NOMO-1 treated with dmso at 0.1 percent for 144 hours (cell line): ENCODE measurements at regions not wholly inside any gene's neighbourhood (a gene's known extent, or its start where the extent isn't known, plus 50 kb on each side); places are given as distances from the start of the nearest gene placed in this dataset.

Experiments used
- DNase-seq: peaks from one replicate; lab custom pipeline; 2025; ENCODE audit not compliant: unreplicated experiment; lab: John Stamatoyannopoulos, UW

- DNase-seq: no peak
Observed at GRCh38 chr9:27864644-27865438, 291.6 kb upstream of the C9orf72 start.

GRCh38 chr9:27866741-27867140 lies 293.5 kb upstream of the C9orf72 start:
- DNase-seq: no peak

DNA sequence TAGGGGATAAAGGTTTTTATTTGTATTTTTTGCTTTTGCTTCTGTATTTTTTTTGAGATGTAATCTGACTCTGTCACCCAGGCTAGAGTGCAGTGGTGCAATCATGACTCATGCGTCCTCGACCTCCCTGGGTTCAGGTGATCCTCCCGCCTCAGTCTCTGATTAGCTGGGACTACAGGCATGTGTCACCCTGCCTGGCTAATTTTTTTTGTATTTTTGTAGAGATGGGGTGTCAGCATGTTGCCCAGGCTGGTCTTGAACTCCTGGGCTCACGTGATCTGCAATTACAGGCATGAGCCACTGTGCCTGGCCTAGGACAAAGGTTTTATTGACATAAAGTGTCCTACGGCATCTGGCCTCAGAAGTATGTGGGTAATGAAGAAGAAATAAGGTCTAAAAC lies 297.1 kb upstream of the C9orf72 start:
- no peak for DNase-seq

DNA sequence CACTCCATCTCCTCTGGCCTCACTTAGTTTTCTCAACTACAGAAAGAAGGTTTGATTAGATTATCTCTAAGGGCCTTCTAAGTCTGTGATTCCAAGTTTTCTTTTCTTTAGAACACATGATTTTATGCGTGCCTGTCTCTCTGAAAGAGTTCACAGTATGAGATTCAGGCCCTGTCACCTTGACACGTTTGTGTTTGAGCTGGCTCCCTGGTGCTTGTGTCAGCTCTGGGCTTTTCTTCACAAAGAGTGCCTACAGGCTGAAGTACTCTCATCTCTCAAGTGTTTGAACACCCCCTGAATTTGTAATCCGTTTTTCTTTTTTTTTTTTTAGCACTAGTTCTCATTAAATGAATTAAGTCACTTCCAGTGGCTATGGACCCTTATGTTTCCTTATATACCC lies 306.9 kb upstream of the C9orf72 start:
- DNase-seq: no peak

- no peak for DNase-seq
Observed at GRCh38 chr9:27880635-27881034, 307.4 kb upstream of the C9orf72 start.

DNA sequence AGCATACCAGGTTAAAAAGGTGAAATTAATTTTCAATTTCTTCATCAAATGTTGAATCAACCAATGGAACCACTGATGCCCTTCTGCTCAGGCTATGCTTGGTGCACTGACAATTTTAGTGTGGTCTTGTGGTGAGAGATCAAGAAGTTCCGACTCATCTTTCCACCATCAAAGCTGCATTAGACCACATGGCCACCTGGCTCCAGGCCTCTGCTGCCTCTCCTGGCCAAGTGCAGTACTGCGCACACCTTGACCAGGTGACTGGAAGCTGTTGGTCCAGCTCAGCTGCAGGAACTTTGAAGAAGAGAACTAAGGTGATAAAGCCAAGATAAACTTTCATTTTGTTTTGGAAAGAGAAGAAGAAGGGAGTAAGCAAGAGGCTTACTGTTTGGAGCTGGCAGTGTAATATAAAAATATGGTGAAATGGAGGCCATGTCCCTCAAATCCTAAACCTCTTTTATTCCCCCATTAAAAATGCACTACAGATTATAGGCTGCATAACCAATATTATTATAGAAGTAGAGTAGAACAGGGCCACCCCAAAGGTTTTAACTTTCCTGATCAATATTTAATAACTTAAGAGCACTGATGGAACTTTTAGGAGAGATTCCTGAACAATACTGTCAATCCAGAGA lies 315.5 kb upstream of the C9orf72 start:
- no peak for DNase-seq

GRCh38 chr9:27924502-27924901 lies 351.2 kb upstream of the C9orf72 start:
- no peak for DNase-seq

- DNase-seq: no peak
Observed at GRCh38 chr9:27925815-27926214, 352.5 kb upstream of the C9orf72 start.

DNA sequence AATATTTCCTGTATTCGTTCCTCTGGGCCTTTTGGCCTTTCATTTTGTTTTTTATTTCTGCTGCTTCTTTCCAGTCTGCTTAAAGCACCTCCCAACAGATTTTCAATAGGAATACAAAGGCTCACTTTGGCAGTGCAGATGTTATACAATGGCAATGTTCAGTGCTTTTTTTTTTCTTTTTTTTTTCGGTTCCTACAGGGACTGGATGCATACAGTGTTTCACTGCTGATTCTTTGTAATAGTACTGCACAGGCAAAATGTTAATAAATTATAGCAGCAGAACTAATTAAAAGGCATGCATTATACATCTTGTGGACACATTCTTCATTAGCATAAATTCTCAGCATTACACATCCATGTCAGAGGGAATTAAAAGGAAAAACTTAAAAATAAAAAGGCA lies 356.6 kb upstream of the C9orf72 start:
- DNase-seq: no peak

DNA sequence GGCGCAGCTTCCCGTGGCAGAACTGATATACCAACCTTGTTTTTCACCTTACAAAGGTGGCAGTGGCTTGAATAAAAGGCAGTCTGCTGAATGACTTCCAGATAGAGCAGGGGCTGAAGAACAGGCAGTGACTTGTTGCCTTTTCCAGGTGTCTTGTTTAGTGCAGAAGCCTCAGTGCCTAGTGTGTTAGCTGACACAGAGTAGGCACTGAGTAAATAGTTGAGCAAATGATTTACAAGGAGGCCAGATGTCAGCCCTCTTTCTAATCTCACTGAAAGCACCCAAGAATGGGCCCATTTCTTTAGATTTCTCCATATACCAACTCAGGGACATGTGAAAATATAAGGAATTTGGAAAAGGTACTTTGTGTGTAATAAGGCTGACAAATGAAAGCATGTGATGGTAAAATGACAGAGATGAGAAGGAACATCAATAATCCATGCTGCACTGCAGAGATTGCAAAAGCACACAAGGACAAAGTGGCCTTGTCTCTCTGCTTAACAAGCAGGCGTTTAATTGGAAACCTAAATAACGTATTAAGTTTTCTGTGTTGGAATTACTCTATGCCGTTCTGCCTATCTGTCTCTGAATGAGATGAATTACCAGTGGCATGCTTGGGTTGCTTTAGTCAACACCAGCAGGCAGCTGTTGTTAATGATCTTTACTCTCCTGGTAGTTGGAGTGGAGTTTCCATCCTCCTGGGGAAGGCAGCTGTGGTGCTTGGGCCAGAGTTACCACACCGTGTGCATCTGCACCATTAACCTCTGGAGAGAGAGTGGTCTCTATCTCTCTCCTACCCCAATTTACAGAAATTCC lies 360.1 kb upstream of the C9orf72 start:
- DNase-seq: no peak

- no peak for DNase-seq
Observed at GRCh38 chr9:27934471-27934870, 361.2 kb upstream of the C9orf72 start.

GRCh38 chr9:27939186-27939585 lies 365.9 kb upstream of the C9orf72 start:
- DNase-seq: no peak

DNA sequence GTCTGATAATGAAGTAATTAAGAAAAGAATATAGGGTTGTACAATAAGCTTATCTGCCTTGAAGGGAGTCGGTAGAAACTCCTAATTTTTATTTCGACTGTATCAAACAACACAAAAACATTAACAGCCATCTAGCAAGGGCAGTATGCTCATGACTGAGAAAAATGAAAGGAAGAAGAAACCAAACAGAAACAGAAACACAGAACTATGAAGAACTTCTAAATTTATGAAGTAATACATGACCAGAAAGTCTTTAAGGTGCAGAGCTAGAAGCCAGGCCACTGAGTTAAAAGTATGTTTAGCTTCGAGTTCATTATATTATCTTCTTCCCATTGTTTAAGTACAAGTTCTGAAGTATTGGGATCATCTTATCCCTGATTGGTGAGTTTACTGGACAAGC lies 367.3 kb upstream of the C9orf72 start:
- no peak for DNase-seq

- DNase-seq: no peak
Observed at GRCh38 chr9:27943501-27943900, 370.2 kb upstream of the C9orf72 start.

- no peak for DNase-seq
Observed at GRCh38 chr9:27945386-27945785, 372.1 kb upstream of the C9orf72 start.

- DNase-seq: no peak
Observed at GRCh38 chr9:27950382-27950781, 377.1 kb upstream of the C9orf72 start.

DNA sequence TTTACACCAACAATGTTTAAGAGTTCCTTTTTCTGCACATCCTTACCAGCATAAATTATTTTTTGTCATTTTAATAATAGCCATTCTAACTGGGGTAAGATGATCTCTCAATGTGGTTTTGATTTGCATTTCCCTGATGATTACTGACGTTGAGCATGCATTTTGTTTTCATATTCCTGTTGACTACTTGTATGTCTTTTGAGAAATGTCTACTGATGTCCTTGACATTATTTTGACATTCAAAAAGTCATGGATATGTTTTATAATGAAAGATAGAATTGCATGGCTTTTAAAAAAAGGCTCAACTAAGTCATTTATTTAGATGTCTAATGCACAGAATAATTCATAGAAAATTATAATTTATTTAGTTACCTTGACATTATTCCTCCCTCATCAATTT lies 381.6 kb upstream of the C9orf72 start:
- no peak for DNase-seq

DNA sequence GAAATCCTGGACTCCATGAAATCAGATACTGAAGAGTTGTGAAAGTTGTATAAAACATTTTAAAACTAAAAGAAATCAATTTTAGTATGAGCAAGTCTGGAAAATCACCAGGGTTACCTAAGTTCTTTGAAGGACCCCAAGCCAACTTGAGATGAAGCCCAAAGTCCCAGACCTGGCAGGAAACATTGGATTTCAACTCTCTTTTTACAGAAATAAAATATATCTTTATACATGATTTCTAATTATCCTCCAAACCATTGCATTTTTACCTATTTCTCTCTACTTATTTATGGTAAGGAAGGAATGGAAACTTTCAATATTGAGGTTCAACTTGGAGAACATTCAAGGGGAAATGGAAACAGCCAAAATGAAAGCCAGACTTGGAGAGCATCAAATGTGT lies 390.6 kb upstream of the C9orf72 start:
- DNase-seq: no peak

DNA sequence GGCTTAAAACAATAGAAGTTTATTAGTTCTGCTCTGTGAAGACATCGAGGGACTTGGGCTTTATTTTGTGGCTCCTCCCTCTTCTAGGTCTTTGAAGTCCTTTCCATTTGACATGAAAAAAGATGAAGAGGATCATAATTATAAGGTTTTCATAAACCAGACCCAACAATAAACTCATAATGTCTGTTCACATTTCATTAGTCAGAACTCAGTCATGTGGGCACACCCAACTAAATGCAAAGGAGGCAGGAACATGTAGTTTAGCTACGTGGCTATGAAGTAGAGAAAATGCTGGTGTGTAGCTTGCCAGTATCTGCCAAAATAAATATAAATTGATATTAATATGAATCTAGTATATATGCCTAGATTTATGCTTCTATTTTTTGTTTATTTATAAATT lies 393.9 kb upstream of the C9orf72 start:
- DNase-seq: no peak

DNA sequence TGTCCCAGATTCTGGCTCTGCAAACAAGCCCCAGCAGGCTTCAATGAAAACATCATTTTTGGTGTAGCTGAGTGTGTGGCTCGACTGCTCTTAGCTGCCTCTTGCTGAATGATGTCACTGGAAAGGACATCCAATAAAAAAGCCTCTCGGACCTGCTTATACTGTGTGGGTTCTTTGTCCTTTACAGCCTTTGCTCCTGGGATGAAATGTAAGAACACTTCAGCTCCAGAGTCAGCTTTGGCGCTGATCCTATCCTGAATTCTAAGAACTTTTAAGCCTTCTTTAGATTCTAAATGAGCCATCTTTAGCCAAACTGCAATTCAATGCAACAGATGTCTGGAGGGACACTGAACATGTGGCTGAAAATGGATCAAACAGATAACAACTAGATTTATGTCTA lies 404.6 kb upstream of the C9orf72 start:
- DNase-seq: no peak

- no peak for DNase-seq
Observed at GRCh38 chr9:27985714-27986113, 412.4 kb upstream of the C9orf72 start.

DNA sequence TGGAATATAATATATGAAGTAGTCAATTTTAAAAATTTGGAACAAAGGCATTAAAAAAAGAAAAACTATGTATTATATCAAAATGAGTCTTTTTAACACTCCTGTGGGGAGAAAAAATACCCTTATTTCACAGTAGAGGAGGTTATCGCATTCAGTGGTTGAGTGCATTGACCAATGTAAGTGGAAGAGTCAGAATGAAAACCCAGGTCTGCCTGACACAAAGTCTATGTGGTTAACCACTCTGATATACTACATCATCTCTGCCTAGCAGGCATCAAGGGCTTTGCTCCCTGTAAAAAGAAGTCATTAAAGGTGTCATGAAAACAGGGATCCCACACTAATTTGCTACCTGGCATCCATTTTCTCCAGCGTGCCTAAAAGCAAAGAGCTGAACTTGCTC lies 417.2 kb upstream of the C9orf72 start:
- DNase-seq: no peak
